ENCODE measurements at regions not wholly inside any gene's neighbourhood (a gene's known extent, or its start where the extent isn't known, plus 50 kb on each side); places are given as distances from the start of the nearest gene placed in this dataset.

DNA sequence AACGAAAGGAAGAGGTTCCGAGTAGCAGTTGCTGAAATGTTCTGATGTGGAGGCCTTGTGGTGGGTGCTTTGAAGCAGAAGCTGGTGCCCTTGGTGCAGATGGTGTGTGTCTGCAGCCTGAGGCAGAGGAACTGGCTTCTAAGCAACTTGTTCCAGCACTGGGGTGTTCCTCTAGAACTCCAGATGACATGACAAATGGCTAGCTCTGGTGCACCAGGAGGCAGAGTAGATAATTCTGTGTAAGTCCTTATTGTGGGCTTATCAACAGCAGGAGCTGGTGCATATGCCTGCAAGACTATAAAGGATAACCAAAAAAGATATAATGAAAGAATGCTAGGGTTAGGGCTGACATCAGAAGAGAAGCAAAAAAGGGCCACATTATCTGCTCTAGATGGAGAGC, 76.5 kb downstream of the ARL5B start:
- TF ChIP-seq, protein P1, sequence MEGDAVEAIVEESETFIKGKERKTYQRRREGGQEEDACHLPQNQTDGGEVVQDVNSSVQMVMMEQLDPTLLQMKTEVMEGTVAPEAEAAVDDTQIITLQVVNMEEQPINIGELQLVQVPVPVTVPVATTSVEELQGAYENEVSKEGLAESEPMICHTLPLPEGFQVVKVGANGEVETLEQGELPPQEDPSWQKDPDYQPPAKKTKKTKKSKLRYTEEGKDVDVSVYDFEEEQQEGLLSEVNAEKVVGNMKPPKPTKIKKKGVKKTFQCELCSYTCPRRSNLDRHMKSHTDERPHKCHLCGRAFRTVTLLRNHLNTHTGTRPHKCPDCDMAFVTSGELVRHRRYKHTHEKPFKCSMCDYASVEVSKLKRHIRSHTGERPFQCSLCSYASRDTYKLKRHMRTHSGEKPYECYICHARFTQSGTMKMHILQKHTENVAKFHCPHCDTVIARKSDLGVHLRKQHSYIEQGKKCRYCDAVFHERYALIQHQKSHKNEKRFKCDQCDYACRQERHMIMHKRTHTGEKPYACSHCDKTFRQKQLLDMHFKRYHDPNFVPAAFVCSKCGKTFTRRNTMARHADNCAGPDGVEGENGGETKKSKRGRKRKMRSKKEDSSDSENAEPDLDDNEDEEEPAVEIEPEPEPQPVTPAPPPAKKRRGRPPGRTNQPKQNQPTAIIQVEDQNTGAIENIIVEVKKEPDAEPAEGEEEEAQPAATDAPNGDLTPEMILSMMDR (conservative IDR thresholded peaks at IDR 0.05; ENCODE audit: low read depth, low read length), result no peak
- no peak for DNase-seq (ENCODE audit: low read depth)
- no peak overlapping the region for H3K4me3 ChIP-seq (ENCODE audit: low read depth, low read length)

DNA sequence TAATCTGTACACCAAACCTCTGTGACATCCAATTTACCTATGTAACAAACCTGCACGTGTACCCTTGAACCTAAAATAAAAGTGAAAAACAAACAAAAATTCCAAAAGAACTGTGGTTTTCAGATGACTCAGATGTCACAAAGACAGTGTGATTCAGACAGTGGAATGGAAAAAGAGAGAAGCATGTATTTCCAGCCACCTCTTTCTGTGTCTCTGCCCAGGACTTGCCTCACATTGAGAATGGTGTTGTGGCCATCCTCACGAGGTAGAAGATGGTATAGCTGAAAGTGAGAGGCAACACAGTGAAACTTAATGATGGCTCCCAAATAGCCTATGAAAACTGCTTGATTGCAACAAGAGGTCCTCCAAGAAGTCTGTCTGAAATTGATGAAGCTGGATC, 78.0 kb downstream of the ARL5B start:
- no peak overlapping the region for H3K4me3 ChIP-seq (ENCODE audit: low read depth, low read length)
- peak; percentile 37 for DNase-seq (ENCODE audit: low read depth)
- TF ChIP-seq, protein P1 (conservative IDR thresholded peaks at IDR 0.05; ENCODE audit: low read depth, low read length), result no peak

DNA sequence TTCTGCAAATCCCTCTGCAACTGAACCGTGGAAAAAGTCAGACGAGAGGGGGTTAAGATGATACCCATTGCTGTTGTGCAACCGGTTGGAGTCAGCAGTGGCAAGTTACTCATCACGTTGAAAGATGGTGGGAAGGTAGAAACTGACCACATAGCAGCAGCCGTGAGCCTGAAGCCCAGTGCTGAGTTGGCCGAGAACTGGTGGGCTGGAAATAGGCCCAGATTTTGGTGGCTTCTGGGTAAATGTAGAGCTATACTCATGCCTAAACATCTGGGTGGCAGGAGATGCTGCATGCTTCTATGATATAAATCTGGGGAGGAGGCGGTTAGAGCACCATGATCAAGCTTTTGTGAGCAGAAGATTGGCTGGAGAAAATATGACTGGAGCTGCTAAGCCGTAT, 78.6 kb downstream of the ARL5B start:
- peak; percentile 60 for DNase-seq (ENCODE audit: low read depth)
- H3K4me3 ChIP-seq (ENCODE audit: low read depth, low read length), result no peak overlapping the region
- TF ChIP-seq, protein P1 (conservative IDR thresholded peaks at IDR 0.05; ENCODE audit: low read depth, low read length), result no peak

DNA sequence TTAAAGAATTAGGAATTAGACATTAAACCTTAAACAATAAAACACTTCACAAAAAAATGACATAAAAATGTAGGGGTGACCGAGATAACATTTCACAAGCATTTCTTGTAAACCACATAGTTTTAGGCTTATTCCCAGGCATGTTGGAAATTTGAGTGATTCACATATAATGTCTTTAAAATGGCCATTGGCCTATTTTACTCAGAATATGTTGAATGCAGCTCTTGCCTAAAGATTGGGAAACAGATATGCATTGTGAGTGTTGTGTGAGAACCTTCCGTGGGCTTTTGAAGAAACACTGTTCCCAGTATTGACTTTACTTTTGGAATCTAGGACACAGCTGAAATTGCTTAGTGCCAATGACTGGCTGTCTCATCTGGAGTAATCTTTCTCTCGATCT, 79.6 kb downstream of the ARL5B start:
- TF ChIP-seq, protein P1 (conservative IDR thresholded peaks at IDR 0.05; ENCODE audit: low read depth, low read length), result no peak
- peak; percentile 4 for DNase-seq (ENCODE audit: low read depth)
- H3K4me3 ChIP-seq (ENCODE audit: low read depth, low read length), result no peak overlapping the region

DNA sequence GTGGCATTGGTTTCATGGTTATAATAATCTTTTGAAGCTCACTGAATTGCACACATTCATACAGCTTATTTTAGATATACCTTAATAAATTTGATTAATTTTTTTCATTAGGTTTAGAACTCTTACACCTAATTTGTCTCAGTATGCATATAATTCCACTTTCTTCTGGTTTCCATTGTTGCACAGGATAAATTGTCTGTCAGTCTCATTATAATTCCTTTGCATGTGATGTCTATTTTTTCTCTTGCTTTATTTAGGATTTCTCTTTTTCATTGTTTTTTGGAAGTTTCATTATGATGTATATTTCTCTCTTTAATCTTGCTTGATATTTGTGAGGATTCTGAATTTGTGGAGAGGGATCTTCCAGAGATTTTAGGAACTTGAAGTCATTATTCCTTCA, 84.7 kb downstream of the ARL5B start:
- no peak for DNase-seq (ENCODE audit: low read depth)
- H3K4me3 ChIP-seq (ENCODE audit: low read depth, low read length), result no peak overlapping the region
- TF ChIP-seq, protein P1 (conservative IDR thresholded peaks at IDR 0.05; ENCODE audit: low read depth, low read length), result no peak

DNA sequence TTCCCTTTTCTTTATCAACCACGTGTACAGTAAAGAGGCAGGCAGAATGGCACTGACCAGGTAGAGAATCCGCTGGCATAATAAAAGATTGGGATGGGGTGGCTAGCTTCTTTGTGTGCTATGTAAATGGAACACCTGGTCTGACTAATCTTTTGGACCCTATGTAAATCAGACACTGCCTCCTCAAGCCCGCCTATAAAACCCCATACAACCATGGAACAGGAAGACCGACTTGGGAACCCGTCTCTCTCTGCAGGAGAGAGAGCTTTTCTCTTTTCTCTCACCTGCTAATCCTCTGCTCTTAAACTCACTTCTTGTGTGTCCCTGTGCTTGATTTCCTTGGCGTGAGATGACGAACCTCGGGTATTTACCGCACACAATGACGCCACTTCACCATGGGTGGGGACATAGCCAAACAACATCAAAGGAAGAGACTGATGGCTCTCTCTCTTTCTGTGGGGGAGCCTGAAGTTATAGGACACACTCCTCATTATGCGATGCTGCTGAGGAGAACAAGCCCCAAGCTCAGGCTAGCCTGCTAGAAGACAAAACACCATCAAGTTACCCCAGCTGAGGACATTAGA, 94.2 kb downstream of the ARL5B start:
- no peak for DNase-seq (ENCODE audit: low read depth)
- no peak overlapping the region for H3K4me3 ChIP-seq (ENCODE audit: low read depth, low read length)
- TF ChIP-seq, protein P1 (conservative IDR thresholded peaks at IDR 0.05; ENCODE audit: low read depth, low read length), result no peak

DNA sequence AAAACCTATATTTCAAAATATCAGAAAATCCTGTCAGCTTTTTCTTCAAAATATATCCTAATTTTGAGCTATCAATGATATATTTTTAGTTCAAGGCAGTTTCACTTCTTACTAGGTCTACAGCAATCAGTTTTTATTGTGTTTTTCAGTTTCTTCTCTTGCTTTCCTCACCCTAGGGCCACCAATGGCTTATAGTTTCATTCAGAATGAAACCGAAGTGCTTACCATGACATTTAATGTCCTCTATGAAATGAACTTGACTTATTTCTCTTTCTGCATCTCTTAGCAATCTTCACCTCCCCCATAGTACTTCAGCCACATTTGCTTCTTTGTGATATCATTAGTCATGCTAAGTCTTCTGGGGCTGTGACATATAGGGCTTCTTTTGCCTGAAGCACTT, 100.3 kb downstream of the ARL5B start:
- DNase-seq (ENCODE audit: low read depth), result no peak
- no peak overlapping the region for H3K4me3 ChIP-seq (ENCODE audit: low read depth, low read length)

More for the DNA sequence above, 100.3 kb downstream of the ARL5B start:
- TF ChIP-seq, protein P1 (conservative IDR thresholded peaks at IDR 0.05; ENCODE audit: low read depth, low read length), result no peak

All from choroid plexus epithelial cell (primary cell).